ENCODE measurements at regions not wholly inside any gene's neighbourhood (a gene's known extent, or its start where the extent isn't known, plus 50 kb on each side); places are given as distances from the start of the nearest gene placed in this dataset.

- H3K27me3 ChIP-seq (ENCODE audit: control insufficient read depth, insufficient read depth, low read length): no peaks in the 10 kb centered on the region
- no peaks in the 10 kb centered on the region for H3K36me3 ChIP-seq (ENCODE audit: control insufficient read depth, insufficient read depth, low read length)
- no peak overlapping the region for H3K9ac ChIP-seq (ENCODE audit: low read depth, low read length)
- H3K9me3 ChIP-seq (ENCODE audit: control insufficient read depth, insufficient read depth, low read length): peaks cover 17% of the 10 kb centered on the region
- peaks cover 9% of the 10 kb centered on the region for H3K4me1 ChIP-seq (ENCODE audit: control insufficient read depth, insufficient read depth, low read length)
- H3K4me3 ChIP-seq (ENCODE audit: low read depth, low read length): no peak overlapping the region
- no peak overlapping the region for H3K27ac ChIP-seq (ENCODE audit: low read depth, low read length)
These were observed 320.3 kb downstream of the BUD13 start for GRCh38 chr11:116452461-116452860.

DNA sequence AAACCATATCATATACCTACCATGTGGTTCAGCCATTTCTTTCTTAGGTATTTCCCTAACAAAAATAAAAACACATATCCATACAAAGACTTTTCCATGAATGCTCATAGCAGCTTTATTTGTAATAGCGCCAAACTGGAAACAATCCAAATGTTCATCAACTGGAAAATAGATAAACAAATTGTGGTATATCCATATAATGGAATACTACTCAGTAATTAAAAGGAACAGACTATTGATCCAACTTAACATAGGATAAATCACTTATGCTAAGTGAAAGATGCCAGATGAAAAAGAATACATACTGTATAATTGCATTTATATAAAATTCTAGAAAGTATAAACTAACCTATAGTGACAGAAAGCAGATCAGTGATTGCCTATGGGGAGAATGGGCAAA is 323.3 kb downstream of the BUD13 start:
- no peaks in the 10 kb centered on the region for H3K36me3 ChIP-seq (ENCODE audit: control insufficient read depth, insufficient read depth, low read length)
- no peaks in the 10 kb centered on the region for H3K27me3 ChIP-seq (ENCODE audit: control insufficient read depth, insufficient read depth, low read length)

GRCh38 chr11:116446048-116446941 is 326.5 kb downstream of the BUD13 start:
- Histone ChIP-seq H3K4me1 (ENCODE audit: control insufficient read depth, insufficient read depth, low read length) (peaks cover 41% of the 10 kb centered on the region), H3K4me3 (ENCODE audit: low read depth, low read length) (peak overlapping the region; percentile 38), H3K27ac (ENCODE audit: low read depth, low read length) (peak overlapping the region; percentile 97), H3K36me3 (ENCODE audit: control insufficient read depth, insufficient read depth, low read length) (no peaks in the 10 kb centered on the region), H3K9me3 (ENCODE audit: control insufficient read depth, insufficient read depth, low read length) (peaks cover 33% of the 10 kb centered on the region), H3K9ac (ENCODE audit: low read depth, low read length) (no peak overlapping the region), H3K27me3 (ENCODE audit: control insufficient read depth, insufficient read depth, low read length) (no peaks in the 10 kb centered on the region)

More for the DNA sequence above, 323.3 kb downstream of the BUD13 start:
- H3K9me3 ChIP-seq (ENCODE audit: control insufficient read depth, insufficient read depth, low read length): peaks cover 17% of the 10 kb centered on the region
- H3K4me3 ChIP-seq (ENCODE audit: low read depth, low read length): no peak overlapping the region
- peaks cover 32% of the 10 kb centered on the region for H3K4me1 ChIP-seq (ENCODE audit: control insufficient read depth, insufficient read depth, low read length)
- H3K27ac ChIP-seq (ENCODE audit: low read depth, low read length): no peak overlapping the region
- H3K9ac ChIP-seq (ENCODE audit: low read depth, low read length): no peak overlapping the region

- Histone ChIP-seq H3K4me3 (ENCODE audit: low read depth, low read length) (peak overlapping the region; percentile 48), H3K4me1 (ENCODE audit: control insufficient read depth, insufficient read depth, low read length) (peaks cover 41% of the 10 kb centered on the region), H3K9me3 (ENCODE audit: control insufficient read depth, insufficient read depth, low read length) (peaks cover 42% of the 10 kb centered on the region), H3K9ac (ENCODE audit: low read depth, low read length) (peak overlapping the region; percentile 67), H3K27me3 (ENCODE audit: control insufficient read depth, insufficient read depth, low read length) (no peaks in the 10 kb centered on the region), H3K36me3 (ENCODE audit: control insufficient read depth, insufficient read depth, low read length) (no peaks in the 10 kb centered on the region), H3K27ac (ENCODE audit: low read depth, low read length) (peak overlapping the region; percentile 97)
These were observed 327.4 kb downstream of the BUD13 start for GRCh38 chr11:116445108-116446047.

DNA sequence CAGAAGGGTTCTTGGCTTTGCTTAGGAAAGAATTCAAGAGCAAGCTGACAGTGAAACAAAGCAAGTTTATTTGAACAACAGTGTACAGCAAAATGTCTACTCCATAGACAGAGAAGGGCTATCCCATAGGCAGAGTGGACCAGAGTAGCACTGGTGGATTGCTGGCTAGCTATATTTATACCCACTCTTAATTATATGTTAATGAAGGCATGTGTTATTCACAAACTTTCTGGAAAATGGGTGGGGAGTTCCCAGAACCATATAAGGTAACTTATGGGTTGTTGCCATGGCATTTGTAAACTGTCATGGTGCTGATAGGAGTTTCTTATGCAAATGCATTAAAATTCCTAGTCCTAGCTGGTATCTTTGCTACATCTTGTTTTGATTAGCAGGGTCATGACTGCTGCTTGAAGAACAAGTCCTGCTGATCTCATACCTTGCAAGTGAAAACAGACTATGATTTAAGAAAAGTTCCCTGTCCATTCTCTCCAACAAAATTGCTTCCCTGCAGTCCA is 330.5 kb downstream of the BUD13 start:
- Histone ChIP-seq H3K27me3 (ENCODE audit: control insufficient read depth, insufficient read depth, low read length) (no peaks in the 10 kb centered on the region), H3K27ac (ENCODE audit: low read depth, low read length) (no peak overlapping the region), H3K9ac (ENCODE audit: low read depth, low read length) (no peak overlapping the region)

GRCh38 chr11:116439361-116439677 is 333.5 kb downstream of the BUD13 start:
- Histone ChIP-seq H3K4me1 (ENCODE audit: control insufficient read depth, insufficient read depth, low read length) (peaks cover 12% of the 10 kb centered on the region; the same call in 1 of the 2 replicates), H3K27me3 (ENCODE audit: control insufficient read depth, insufficient read depth, low read length) (no peaks in the 10 kb centered on the region), H3K9me3 (ENCODE audit: control insufficient read depth, insufficient read depth, low read length) (peaks cover 38% of the 10 kb centered on the region), H3K4me3 (ENCODE audit: low read depth, low read length) (no peak overlapping the region), H3K36me3 (ENCODE audit: control insufficient read depth, insufficient read depth, low read length) (no peaks in the 10 kb centered on the region), H3K27ac (ENCODE audit: low read depth, low read length) (no peak overlapping the region), H3K9ac (ENCODE audit: low read depth, low read length) (no peak overlapping the region)

More for the DNA sequence above, 330.5 kb downstream of the BUD13 start:
- peaks cover 38% of the 10 kb centered on the region for H3K9me3 ChIP-seq (ENCODE audit: control insufficient read depth, insufficient read depth, low read length)
- peak overlapping the region; percentile 19; the same call in 1 of the 2 replicates for H3K4me3 ChIP-seq (ENCODE audit: low read depth, low read length)
- H3K4me1 ChIP-seq (ENCODE audit: control insufficient read depth, insufficient read depth, low read length): peaks cover 31% of the 10 kb centered on the region
- H3K36me3 ChIP-seq (ENCODE audit: control insufficient read depth, insufficient read depth, low read length): no peaks in the 10 kb centered on the region

GRCh38 chr11:116438651-116439360 is 334.0 kb downstream of the BUD13 start:
- H3K4me3 ChIP-seq (ENCODE audit: low read depth, low read length): no peak overlapping the region
- peaks cover 38% of the 10 kb centered on the region for H3K9me3 ChIP-seq (ENCODE audit: control insufficient read depth, insufficient read depth, low read length)
- H3K4me1 ChIP-seq (ENCODE audit: control insufficient read depth, insufficient read depth, low read length): peaks cover 8% of the 10 kb centered on the region; the same call in 1 of the 2 replicates
- no peak overlapping the region for H3K9ac ChIP-seq (ENCODE audit: low read depth, low read length)
- H3K36me3 ChIP-seq (ENCODE audit: control insufficient read depth, insufficient read depth, low read length): no peaks in the 10 kb centered on the region
- H3K27me3 ChIP-seq (ENCODE audit: control insufficient read depth, insufficient read depth, low read length): no peaks in the 10 kb centered on the region
- H3K27ac ChIP-seq (ENCODE audit: low read depth, low read length): no peak overlapping the region

GRCh38 chr11:116434986-116435385 is 337.8 kb downstream of the BUD13 start:
- H3K27ac ChIP-seq (ENCODE audit: low read depth, low read length): no peak overlapping the region
- H3K36me3 ChIP-seq (ENCODE audit: control insufficient read depth, insufficient read depth, low read length): no peaks in the 10 kb centered on the region
- H3K9me3 ChIP-seq (ENCODE audit: control insufficient read depth, insufficient read depth, low read length): 0 out of 2 replicates have a peak, but pooled peaks cover 4% of the 10 kb centered on the region
- H3K4me1 ChIP-seq (ENCODE audit: control insufficient read depth, insufficient read depth, low read length): peaks cover 6% of the 10 kb centered on the region; the same call in 1 of the 2 replicates
- no peak overlapping the region for H3K4me3 ChIP-seq (ENCODE audit: low read depth, low read length)
- H3K9ac ChIP-seq (ENCODE audit: low read depth, low read length): no peak overlapping the region
- H3K27me3 ChIP-seq (ENCODE audit: control insufficient read depth, insufficient read depth, low read length): no peaks in the 10 kb centered on the region

DNA sequence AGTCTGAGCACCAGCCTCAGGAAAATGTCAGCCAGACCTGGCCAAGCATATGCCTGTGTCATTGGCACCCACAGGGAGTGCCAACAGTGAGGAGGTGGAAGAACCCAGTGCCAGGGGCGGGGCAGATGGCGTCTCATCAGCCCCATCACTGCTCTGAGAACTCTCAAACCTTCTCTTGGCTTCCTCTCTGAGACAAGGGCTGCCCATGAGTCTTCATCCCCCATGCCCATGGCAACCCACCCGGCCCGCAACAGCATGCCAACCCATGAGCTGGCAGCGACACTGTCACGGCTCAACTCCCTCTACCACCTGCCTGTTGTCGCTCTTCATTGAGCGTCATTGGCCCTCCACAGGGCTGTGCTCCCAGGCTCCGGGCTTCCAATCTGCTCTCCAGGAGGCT is 340.5 kb downstream of the BUD13 start:
- Histone ChIP-seq H3K27ac (ENCODE audit: low read depth, low read length) (no peak overlapping the region), H3K27me3 (ENCODE audit: control insufficient read depth, insufficient read depth, low read length) (no peaks in the 10 kb centered on the region), H3K9me3 (ENCODE audit: control insufficient read depth, insufficient read depth, low read length) (no peaks in the 10 kb centered on the region), H3K4me3 (ENCODE audit: low read depth, low read length) (no peak overlapping the region), H3K36me3 (ENCODE audit: control insufficient read depth, insufficient read depth, low read length) (no peaks in the 10 kb centered on the region), H3K4me1 (ENCODE audit: control insufficient read depth, insufficient read depth, low read length) (peaks cover 13% of the 10 kb centered on the region), H3K9ac (ENCODE audit: low read depth, low read length) (no peak overlapping the region)

GRCh38 chr11:116431842-116432241 is 340.9 kb downstream of the BUD13 start:
- peaks cover 13% of the 10 kb centered on the region for H3K4me1 ChIP-seq (ENCODE audit: control insufficient read depth, insufficient read depth, low read length)
- no peaks in the 10 kb centered on the region for H3K27me3 ChIP-seq (ENCODE audit: control insufficient read depth, insufficient read depth, low read length)
- H3K4me3 ChIP-seq (ENCODE audit: low read depth, low read length): no peak overlapping the region
- no peak overlapping the region for H3K9ac ChIP-seq (ENCODE audit: low read depth, low read length)
- H3K36me3 ChIP-seq (ENCODE audit: control insufficient read depth, insufficient read depth, low read length): no peaks in the 10 kb centered on the region
- H3K9me3 ChIP-seq (ENCODE audit: control insufficient read depth, insufficient read depth, low read length): no peaks in the 10 kb centered on the region
- no peak overlapping the region for H3K27ac ChIP-seq (ENCODE audit: low read depth, low read length)
